Fibroblast of upper back skin (primary cell): ENCODE measurements at regions not wholly inside any gene's neighbourhood (a gene's known extent, or its start where the extent isn't known, plus 50 kb on each side); places are given as distances from the start of the nearest gene placed in this dataset.
"Not testable (repeated sequence)": the region's sequence is repeated elsewhere in the genome, so short reads cannot be mapped to it uniquely, and the experiment has no call there.

Source experiments
- DNase-seq: peaks from one replicate; pipeline ENCODE4 v3.0.0-alpha.2; 2013

GRCh38 chr17:73855720-73856333 lies 211.6 kb upstream of the SDK2 start:
- peak; percentile 55 for DNase-seq

GRCh38 chr17:73856556-73856955 lies 212.3 kb upstream of the SDK2 start:
- no peak for DNase-seq

GRCh38 chr17:73859439-73860008 lies 215.3 kb upstream of the SDK2 start:
- not testable (repeated sequence) for DNase-seq

GRCh38 chr17:73861543-73861942 lies 217.3 kb upstream of the SDK2 start:
- no peak for DNase-seq

GRCh38 chr17:73863761-73864535 lies 219.7 kb upstream of the SDK2 start:
- no peak for DNase-seq

GRCh38 chr17:73865831-73866230 lies 221.6 kb upstream of the SDK2 start:
- no peak for DNase-seq

- no peak for DNase-seq
Observed at GRCh38 chr17:73867056-73867455, 222.8 kb upstream of the SDK2 start.

GRCh38 chr17:73870068-73870467 lies 225.8 kb upstream of the SDK2 start:
- DNase-seq, result no peak

- DNase-seq, result no peak
Observed at GRCh38 chr17:73870473-73870872, 226.2 kb upstream of the SDK2 start.

- DNase-seq, result no peak
Observed at GRCh38 chr17:73872816-73873215, 228.6 kb upstream of the SDK2 start.

- DNase-seq, result no peak
Observed at GRCh38 chr17:73874008-73874720, 229.9 kb upstream of the SDK2 start.

- DNase-seq, result no peak
Observed at GRCh38 chr17:73875346-73875745, 231.1 kb upstream of the SDK2 start.

GRCh38 chr17:73877962-73878361 lies 233.7 kb upstream of the SDK2 start:
- no peak for DNase-seq

- no peak for DNase-seq
Observed at GRCh38 chr17:73878923-73879322, 234.7 kb upstream of the SDK2 start.

- no peak for DNase-seq
Observed at GRCh38 chr17:73879987-73880386, 235.7 kb upstream of the SDK2 start.

GRCh38 chr17:73882590-73882989 lies 238.3 kb upstream of the SDK2 start:
- DNase-seq, result no peak

- DNase-seq, result no peak
Observed at GRCh38 chr17:73883175-73883574, 238.9 kb upstream of the SDK2 start.

GRCh38 chr17:73887739-73888138 lies 243.5 kb upstream of the SDK2 start:
- no peak for DNase-seq

- DNase-seq, result no peak
Observed at GRCh38 chr17:73888862-73889261, 244.6 kb upstream of the SDK2 start.

- no peak for DNase-seq
Observed at GRCh38 chr17:73889439-73889838, 245.2 kb upstream of the SDK2 start.

- DNase-seq, result no peak
Observed at GRCh38 chr17:73890831-73891405, 246.7 kb upstream of the SDK2 start.

GRCh38 chr17:73895157-73895556 lies 250.9 kb upstream of the SDK2 start:
- DNase-seq, result no peak

- no peak for DNase-seq
Observed at GRCh38 chr17:73896966-73897365, 252.7 kb upstream of the SDK2 start.
